Transverse colon (tissue), 4 donors: ENCODE measurements at regions not wholly inside any gene's neighbourhood (a gene's known extent, or its start where the extent isn't known, plus 50 kb on each side); places are given as distances from the start of the nearest gene placed in this dataset.
A peak's percentile ranks its signal among the peaks of the same experiment; 100 is the strongest.

ENCODE experiments used
- DNase-seq: peaks from one replicate; pipeline ENCODE4 v3.0.0-alpha.2; 2019
- H3K27ac ChIP-seq, 4 donors: fragments of 200-600 bp; sonication (generic); 2 replicates each; pipeline ENCODE4 v1.5.1; 2016 to 2018; ENCODE audit warnings: inconsistent platforms in 4 of 4
- H3K27me3 ChIP-seq: fragments of 200-600 bp; sonication (generic); 2 replicates; pipeline ENCODE4 v1.5.1; 2017; ENCODE audit warnings: inconsistent platforms
- H3K36me3 ChIP-seq, 4 donors: fragments of 200-600 bp; sonication (generic); 2 replicates each; pipeline ENCODE4 v1.5.1; 2017 to 2019; ENCODE audit warnings: inconsistent platforms in 4 of 4
- H3K4me1 ChIP-seq, 4 donors: fragments of 200-600 bp; sonication (generic); 2 replicates each; pipeline ENCODE4 v1.5.1; 2017 to 2020; ENCODE audit warnings: inconsistent platforms in 4 of 4
- H3K4me3 ChIP-seq, 4 donors: fragments of 200-600 bp; sonication (generic); 1 replicate in 1 of 4; 2 replicates in 3 of 4; pipeline versions ENCODE4 v1.5.1 to v1.6.1; 2017 to 2019; ENCODE audit warnings: inconsistent platforms in 4 of 4
- H3K9me3 ChIP-seq, 2 donors: fragments of 200-600 bp; sonication (generic); 2 replicates each; pipeline ENCODE4 v1.5.1; 2017 to 2019; ENCODE audit warnings: inconsistent platforms in 2 of 2
- CTCF ChIP-seq, 5 experiments: fragments of 200-600 bp in 3 of 5; fragments of 450-650 bp in 2 of 5; sonication (generic) in 3 of 5; IDR thresholded peaks; 1 replicate in 2 of 5; 2 replicates in 3 of 5; pipeline ENCODE4 v1.5.1; 2016 to 2017; ENCODE audit warnings: antibody characterized with exemption in 5 of 5, inconsistent platforms in 3 of 5, mild to moderate bottlenecking in 2 of 5, moderate library complexity in 1 of 5
- EP300 ChIP-seq: sonication (generic); formaldehyde crosslinking; IDR thresholded peaks from one replicate; pipeline ENCODE4 v1.6.1; 2017; ENCODE audit warnings: antibody characterized with exemption, low read depth
- POLR2A ChIP-seq: fragments of 450-650 bp; IDR thresholded peaks from one replicate; pipeline ENCODE4 v1.6.1; 2016; ENCODE audit warnings: antibody characterized with exemption, mild to moderate bottlenecking, moderate library complexity
- POLR2AphosphoS5 ChIP-seq, 3 donors: sonication (generic); formaldehyde crosslinking; IDR thresholded peaks; one replicate each; pipeline ENCODE4 v1.6.1; 2016; ENCODE audit warnings: antibody characterized with exemption in 3 of 3
- WGBS, 2 donors: methylation state at CpG; one replicate each; pipeline ENCODE4 v1.1.5; 2018; ENCODE audit warnings: low coverage in 1 of 2; 5-methylcytosine and 5-hydroxymethylcytosine counted together
- in situ Hi-C, 4 donors: fragments of 200-750 bp; cut with MboI; loops; one replicate each; pipeline versions ENCODE4 v1.15.0 to v1.15.1; 2017; ENCODE audit warnings: low sequenced_read_pairs in 3 of 4, low pct_ligation_motif_present in 1 of 4, low pct_unique_long_range_greater_than_20kb in 1 of 4
- intact Hi-C: fragments of 100-400 bp; cut with DNase I; formaldehyde crosslinking; loops from one replicate; pipeline ENCODE4 v1.15.1; 2023; ENCODE audit warnings: low total_unique reads

DNA sequence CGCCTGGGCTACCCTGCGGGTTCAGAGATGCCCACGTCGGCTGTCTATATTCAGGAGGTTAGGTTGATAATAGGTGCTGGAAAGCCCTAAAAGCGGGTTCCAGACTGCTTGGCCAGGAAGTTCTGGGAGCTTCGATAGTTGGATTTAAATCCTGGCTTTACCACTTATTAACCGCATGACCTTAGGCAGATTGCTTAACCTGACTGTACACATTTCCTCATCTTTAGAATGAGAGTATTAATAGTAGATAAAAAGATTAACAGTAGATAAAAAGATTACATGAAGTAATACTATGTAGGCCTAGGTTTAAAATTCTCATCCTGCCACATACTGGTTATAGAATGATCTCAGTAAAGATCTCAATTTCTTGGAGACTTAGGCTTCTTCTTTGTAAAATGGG is 75.0 kb upstream of the ESX1 start:
- no peaks in the 10 kb centered on the region for H3K9me3 ChIP-seq
- no peaks in the 10 kb centered on the region for H3K4me1 ChIP-seq
- no peak for DNase-seq
- 87% methylated on average over 7 of the region's 7 CpGs; no CpG with 5 or more reads in 1 of the 2 donors for WGBS, 2 donors
- in situ Hi-C loops (no loop called here), intact Hi-C loops (no loop called here)
- H3K4me3 ChIP-seq = no peak overlapping the region
- H3K27ac ChIP-seq = no peak overlapping the region
- no peak for TF ChIP-seq CTCF (IDR thresholded peaks at IDR 0.05)
- TF ChIP-seq EP300 = no peak
- TF ChIP-seq POLR2AphosphoS5 (IDR thresholded peaks at IDR 0.05) = no peak
- H3K27me3 ChIP-seq = no peaks in the 10 kb centered on the region
- H3K36me3 ChIP-seq = no peaks in the 10 kb centered on the region

DNA sequence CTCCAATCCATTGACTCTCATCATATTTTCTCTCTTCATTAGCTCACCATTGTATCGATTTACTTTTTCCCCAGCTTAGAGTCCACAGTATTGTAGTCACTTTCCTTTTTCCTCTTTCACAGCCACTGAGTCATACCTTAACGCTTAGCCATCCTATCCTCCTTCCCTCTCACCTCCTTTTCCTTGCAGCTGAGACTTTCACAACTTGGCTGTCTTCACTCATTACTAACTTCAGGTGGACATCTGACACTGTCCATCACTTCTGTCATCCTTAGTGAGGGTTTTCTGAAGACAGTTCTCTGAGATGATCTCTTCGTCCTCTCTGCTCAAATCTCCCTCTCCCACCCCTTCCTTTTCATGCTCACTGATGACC is 70.5 kb upstream of the ESX1 start:
- TF ChIP-seq EP300 (no peak), POLR2AphosphoS5 (IDR thresholded peaks at IDR 0.05) (no peak), POLR2A (no peak), CTCF (IDR thresholded peaks at IDR 0.05) (no peak)
- intact Hi-C loops = no loop called here
- no peaks in the 10 kb centered on the region for H3K36me3 ChIP-seq

GRCh38 chrX:104324461-104325212 is 69.9 kb upstream of the ESX1 start:
- intact Hi-C loops (no loop called here), in situ Hi-C loops (no loop called here)
- Histone ChIP-seq H3K4me1 (no peaks in the 10 kb centered on the region), H3K4me3 (no peak overlapping the region), H3K36me3 (no peaks in the 10 kb centered on the region), H3K9me3 (no peaks in the 10 kb centered on the region), H3K27ac (no peak overlapping the region), H3K27me3 (no peaks in the 10 kb centered on the region)
- TF ChIP-seq CTCF (IDR thresholded peaks at IDR 0.05) (no peak), POLR2AphosphoS5 (IDR thresholded peaks at IDR 0.05) (no peak), POLR2A (no peak), EP300 (no peak)
- WGBS, 2 donors = 85 to 92% methylated on average over 2 to 6 of the region's 6 CpGs
- no peak for DNase-seq

More for the DNA sequence above, 70.5 kb upstream of the ESX1 start:
- H3K4me3 ChIP-seq = no peak overlapping the region
- in situ Hi-C loops = no loop called here
- no peaks in the 10 kb centered on the region for H3K4me1 ChIP-seq
- no peak for DNase-seq
- 74 to 80% methylated on average over 2 to 3 of the region's 3 CpGs for WGBS, 2 donors
- no peaks in the 10 kb centered on the region for H3K9me3 ChIP-seq
- H3K27ac ChIP-seq = no peak overlapping the region
- H3K27me3 ChIP-seq = no peaks in the 10 kb centered on the region

DNA sequence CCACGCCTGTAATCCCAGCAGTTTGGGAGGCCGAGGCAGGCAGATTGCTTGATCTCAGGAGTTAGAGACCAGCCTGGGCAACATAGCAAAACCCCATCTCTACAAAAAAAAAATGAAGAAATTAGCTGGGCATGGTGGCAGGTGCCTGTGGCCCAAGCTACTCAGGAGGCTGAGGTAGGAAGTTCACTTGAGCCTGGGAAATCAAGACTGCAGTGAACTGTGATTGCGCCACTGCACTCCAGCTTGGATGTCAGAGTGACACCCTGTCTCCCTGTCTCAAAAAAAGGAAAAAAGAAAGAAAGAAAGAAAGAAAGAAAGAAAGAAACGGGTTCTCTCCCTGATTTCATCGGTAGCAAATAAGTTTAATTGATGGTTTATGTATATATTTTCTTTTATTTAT is 64.6 kb upstream of the ESX1 start:
- Histone ChIP-seq H3K9me3 (no peaks in the 10 kb centered on the region), H3K4me1 (no peaks in the 10 kb centered on the region), H3K36me3 (no peaks in the 10 kb centered on the region), H3K27me3 (no peaks in the 10 kb centered on the region), H3K4me3 (no peak overlapping the region), H3K27ac (peak overlapping the region in 1 of 4 donors; percentile 11)
- no peak for DNase-seq
- TF ChIP-seq POLR2AphosphoS5 (IDR thresholded peaks at IDR 0.05) (no peak), EP300 (no peak), CTCF (IDR thresholded peaks at IDR 0.05) (no peak), POLR2A (no peak)
- 82 to 87% methylated on average over 2 to 5 of the region's 5 CpGs for WGBS, 2 donors
- intact Hi-C loops (no loop called here), in situ Hi-C loops (no loop called here)
